ENCODE measurements at regions not wholly inside any gene's neighbourhood (a gene's known extent, or its start where the extent isn't known, plus 50 kb on each side); places are given as distances from the start of the nearest gene placed in this dataset.

DNA sequence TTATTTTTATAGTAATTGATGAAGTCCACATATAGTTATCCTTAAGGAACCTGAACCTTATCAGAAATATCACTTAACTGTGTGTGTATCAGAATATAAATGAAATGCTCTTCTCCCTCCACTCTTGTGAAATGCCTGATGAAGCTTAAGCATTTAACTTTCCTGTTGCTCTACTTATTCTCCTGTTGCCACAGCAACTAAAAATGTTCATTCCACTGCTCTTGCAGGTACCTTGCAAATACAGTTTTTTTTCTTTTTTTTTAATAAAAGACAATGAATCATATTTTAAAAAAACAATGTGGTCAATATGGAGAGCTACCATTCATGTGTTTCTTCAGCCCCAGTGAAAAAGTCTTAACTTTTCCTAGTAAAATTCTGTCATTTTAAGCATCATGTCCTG lies 210.3 kb downstream of the RFPL4B start:
- ATAC-seq (no peak), DNase-seq (ENCODE audit: low read depth in 1 of 2, low spot score in 1 of 2) (no peak), FAIRE-seq (no peak)
- ChIA-PET POLR2A (no interaction called here), CTCF (no interaction called here)
- Histone ChIP-seq H3K4me3 (no peak overlapping the region), H3K27ac (no peak overlapping the region), H3K4me2 (no peak overlapping the region), H3K9me3 (no peaks in the 10 kb centered on the region), H3K4me1 (no peaks in the 10 kb centered on the region)
- TF ChIP-seq CBX8 (IDR thresholded peaks at IDR 0.05) (no peak), PHF8 (IDR thresholded peaks at IDR 0.05; ENCODE audit: borderline replicate concordance, low read depth) (no peak), CBX2 (IDR thresholded peaks at IDR 0.05; ENCODE audit: borderline replicate concordance, low read depth) (no peak)
- TF ChIP-seq, protein P1, sequence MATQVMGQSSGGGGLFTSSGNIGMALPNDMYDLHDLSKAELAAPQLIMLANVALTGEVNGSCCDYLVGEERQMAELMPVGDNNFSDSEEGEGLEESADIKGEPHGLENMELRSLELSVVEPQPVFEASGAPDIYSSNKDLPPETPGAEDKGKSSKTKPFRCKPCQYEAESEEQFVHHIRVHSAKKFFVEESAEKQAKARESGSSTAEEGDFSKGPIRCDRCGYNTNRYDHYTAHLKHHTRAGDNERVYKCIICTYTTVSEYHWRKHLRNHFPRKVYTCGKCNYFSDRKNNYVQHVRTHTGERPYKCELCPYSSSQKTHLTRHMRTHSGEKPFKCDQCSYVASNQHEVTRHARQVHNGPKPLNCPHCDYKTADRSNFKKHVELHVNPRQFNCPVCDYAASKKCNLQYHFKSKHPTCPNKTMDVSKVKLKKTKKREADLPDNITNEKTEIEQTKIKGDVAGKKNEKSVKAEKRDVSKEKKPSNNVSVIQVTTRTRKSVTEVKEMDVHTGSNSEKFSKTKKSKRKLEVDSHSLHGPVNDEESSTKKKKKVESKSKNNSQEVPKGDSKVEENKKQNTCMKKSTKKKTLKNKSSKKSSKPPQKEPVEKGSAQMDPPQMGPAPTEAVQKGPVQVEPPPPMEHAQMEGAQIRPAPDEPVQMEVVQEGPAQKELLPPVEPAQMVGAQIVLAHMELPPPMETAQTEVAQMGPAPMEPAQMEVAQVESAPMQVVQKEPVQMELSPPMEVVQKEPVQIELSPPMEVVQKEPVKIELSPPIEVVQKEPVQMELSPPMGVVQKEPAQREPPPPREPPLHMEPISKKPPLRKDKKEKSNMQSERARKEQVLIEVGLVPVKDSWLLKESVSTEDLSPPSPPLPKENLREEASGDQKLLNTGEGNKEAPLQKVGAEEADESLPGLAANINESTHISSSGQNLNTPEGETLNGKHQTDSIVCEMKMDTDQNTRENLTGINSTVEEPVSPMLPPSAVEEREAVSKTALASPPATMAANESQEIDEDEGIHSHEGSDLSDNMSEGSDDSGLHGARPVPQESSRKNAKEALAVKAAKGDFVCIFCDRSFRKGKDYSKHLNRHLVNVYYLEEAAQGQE (IDR thresholded peaks at IDR 0.05): no peak
- TF ChIP-seq, protein P2, sequence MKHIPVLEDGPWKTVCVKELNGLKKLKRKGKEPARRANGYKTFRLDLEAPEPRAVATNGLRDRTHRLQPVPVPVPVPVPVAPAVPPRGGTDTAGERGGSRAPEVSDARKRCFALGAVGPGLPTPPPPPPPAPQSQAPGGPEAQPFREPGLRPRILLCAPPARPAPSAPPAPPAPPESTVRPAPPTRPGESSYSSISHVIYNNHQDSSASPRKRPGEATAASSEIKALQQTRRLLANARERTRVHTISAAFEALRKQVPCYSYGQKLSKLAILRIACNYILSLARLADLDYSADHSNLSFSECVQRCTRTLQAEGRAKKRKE (CRISPR knock-in tag; IDR thresholded peaks at IDR 0.05; ENCODE audit: low read depth): no peak

DNA sequence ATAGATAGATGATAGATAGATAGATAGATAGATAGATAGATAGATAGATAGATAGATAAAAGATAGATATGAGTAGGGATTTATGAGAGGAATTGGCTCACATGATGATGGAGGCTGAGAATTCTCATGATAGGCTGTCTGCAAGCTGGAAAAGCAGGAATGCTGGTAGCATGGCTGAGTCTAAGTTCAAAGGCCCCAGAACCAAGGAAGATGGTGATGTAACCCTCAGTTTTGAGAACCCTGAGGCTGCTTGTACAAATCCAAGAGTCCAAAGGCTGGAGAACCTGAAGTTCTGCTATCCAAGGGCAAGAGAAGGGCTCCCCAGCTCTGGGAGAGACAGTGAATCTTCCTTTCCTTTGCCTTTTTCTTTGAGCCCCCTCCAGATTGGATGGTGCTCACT lies 210.8 kb downstream of the RFPL4B start:
- TF ChIP-seq, protein P3, sequence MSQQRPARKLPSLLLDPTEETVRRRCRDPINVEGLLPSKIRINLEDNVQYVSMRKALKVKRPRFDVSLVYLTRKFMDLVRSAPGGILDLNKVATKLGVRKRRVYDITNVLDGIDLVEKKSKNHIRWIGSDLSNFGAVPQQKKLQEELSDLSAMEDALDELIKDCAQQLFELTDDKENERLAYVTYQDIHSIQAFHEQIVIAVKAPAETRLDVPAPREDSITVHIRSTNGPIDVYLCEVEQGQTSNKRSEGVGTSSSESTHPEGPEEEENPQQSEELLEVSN (IDR thresholded peaks at IDR 0.05; ENCODE audit: borderline replicate concordance, low read depth): no peak
- TF ChIP-seq, protein P4, sequence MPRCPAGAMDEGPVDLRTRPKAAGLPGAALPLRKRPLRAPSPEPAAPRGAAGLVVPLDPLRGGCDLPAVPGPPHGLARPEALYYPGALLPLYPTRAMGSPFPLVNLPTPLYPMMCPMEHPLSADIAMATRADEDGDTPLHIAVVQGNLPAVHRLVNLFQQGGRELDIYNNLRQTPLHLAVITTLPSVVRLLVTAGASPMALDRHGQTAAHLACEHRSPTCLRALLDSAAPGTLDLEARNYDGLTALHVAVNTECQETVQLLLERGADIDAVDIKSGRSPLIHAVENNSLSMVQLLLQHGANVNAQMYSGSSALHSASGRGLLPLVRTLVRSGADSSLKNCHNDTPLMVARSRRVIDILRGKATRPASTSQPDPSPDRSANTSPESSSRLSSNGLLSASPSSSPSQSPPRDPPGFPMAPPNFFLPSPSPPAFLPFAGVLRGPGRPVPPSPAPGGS (IDR thresholded peaks at IDR 0.05): no peak
- TF ChIP-seq RAD21 (conservative IDR thresholded peaks at IDR 0.05 in 1 of 2, IDR thresholded peaks at IDR 0.05 in 1 of 2) (no peak), NR3C1 (IDR thresholded peaks at IDR 0.05) (no peak), HEYL (CRISPR knock-in tag; IDR thresholded peaks at IDR 0.05) (no peak), ESRRA (IDR thresholded peaks at IDR 0.05; ENCODE audit: borderline replicate concordance, low read length) (no peak), FOSL2 (IDR thresholded peaks at IDR 0.05) (no peak), FOSL2 (CRISPR knock-in tag; IDR thresholded peaks at IDR 0.05) (no peak), NFE2L2 (conservative IDR thresholded peaks at IDR 0.05; ENCODE audit: low read length) (no peak)
- TF ChIP-seq, protein P2 (CRISPR knock-in tag; IDR thresholded peaks at IDR 0.05; ENCODE audit: low read depth): no peak
- TF ChIP-seq, protein P5, sequence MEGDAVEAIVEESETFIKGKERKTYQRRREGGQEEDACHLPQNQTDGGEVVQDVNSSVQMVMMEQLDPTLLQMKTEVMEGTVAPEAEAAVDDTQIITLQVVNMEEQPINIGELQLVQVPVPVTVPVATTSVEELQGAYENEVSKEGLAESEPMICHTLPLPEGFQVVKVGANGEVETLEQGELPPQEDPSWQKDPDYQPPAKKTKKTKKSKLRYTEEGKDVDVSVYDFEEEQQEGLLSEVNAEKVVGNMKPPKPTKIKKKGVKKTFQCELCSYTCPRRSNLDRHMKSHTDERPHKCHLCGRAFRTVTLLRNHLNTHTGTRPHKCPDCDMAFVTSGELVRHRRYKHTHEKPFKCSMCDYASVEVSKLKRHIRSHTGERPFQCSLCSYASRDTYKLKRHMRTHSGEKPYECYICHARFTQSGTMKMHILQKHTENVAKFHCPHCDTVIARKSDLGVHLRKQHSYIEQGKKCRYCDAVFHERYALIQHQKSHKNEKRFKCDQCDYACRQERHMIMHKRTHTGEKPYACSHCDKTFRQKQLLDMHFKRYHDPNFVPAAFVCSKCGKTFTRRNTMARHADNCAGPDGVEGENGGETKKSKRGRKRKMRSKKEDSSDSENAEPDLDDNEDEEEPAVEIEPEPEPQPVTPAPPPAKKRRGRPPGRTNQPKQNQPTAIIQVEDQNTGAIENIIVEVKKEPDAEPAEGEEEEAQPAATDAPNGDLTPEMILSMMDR (IDR thresholded peaks at IDR 0.05): no peak
- TF ChIP-seq, protein P6, sequence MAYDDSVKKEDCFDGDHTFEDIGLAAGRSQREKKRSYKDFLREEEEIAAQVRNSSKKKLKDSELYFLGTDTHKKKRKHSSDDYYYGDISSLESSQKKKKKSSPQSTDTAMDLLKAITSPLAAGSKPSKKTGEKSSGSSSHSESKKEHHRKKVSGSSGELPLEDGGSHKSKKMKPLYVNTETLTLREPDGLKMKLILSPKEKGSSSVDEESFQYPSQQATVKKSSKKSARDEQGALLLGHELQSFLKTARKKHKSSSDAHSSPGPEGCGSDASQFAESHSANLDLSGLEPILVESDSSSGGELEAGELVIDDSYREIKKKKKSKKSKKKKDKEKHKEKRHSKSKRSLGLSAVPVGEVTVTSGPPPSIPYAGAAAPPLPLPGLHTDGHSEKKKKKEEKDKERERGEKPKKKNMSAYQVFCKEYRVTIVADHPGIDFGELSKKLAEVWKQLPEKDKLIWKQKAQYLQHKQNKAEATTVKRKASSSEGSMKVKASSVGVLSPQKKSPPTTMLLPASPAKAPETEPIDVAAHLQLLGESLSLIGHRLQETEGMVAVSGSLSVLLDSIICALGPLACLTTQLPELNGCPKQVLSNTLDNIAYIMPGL (CRISPR knock-in tag; IDR thresholded peaks at IDR 0.05; ENCODE audit: borderline replicate concordance): no peak

More for the DNA sequence above, 210.8 kb downstream of the RFPL4B start:
- no peak overlapping the region for H3K27ac ChIP-seq
- no peak for ATAC-seq
- H3K9me3 ChIP-seq: no peaks in the 10 kb centered on the region
- H3K4me2 ChIP-seq: no peak overlapping the region
- H3K4me1 ChIP-seq: no peaks in the 10 kb centered on the region
- DNase-seq (ENCODE audit: low read depth in 1 of 2, low spot score in 1 of 2): no peak
- POLR2A ChIA-PET: no interaction called here
- CTCF ChIA-PET: no interaction called here
- no peak for FAIRE-seq
- no peak overlapping the region for H3K4me3 ChIP-seq

Measured in A549 (cell line).